Type B pancreatic cell (in vitro differentiated cells): ENCODE measurements at regions not wholly inside any gene's neighbourhood (a gene's known extent, or its start where the extent isn't known, plus 50 kb on each side); places are given as distances from the start of the nearest gene placed in this dataset.
"Not testable (repeated sequence)": the region's sequence is repeated elsewhere in the genome, so short reads cannot be mapped to it uniquely, and the experiment has no call there.

Experiments
- DNase-seq: peaks from one replicate; pipeline ENCODE4 v3.0.0; 2021; ENCODE audit warnings: mixed read lengths; ENCODE audit not compliant: unreplicated experiment; ENCODE audit errors: extremely low spot score
- H3K27ac Mint-ChIP-seq: 2 replicates; pipeline ENCODE4 v1.8.0; 2021; ENCODE audit warnings: mild to moderate bottlenecking, mixed read lengths
- H3K27me3 Mint-ChIP-seq: 2 replicates; pipeline ENCODE4 v1.8.0; 2021; ENCODE audit warnings: mixed read lengths
- H3K36me3 Mint-ChIP-seq: 2 replicates; pipeline ENCODE4 v1.8.0; 2021; ENCODE audit warnings: mixed read lengths
- H3K4me1 Mint-ChIP-seq: one replicate; pipeline ENCODE4 v1.8.0; 2021; ENCODE audit warnings: mixed read lengths; ENCODE audit not compliant: unreplicated experiment
- H3K4me3 Mint-ChIP-seq: 2 replicates; pipeline ENCODE4 v1.8.0; 2021; ENCODE audit warnings: mild to moderate bottlenecking, mixed read lengths
- H3K9me3 Mint-ChIP-seq: 2 replicates; pipeline ENCODE4 v1.8.0; 2021; ENCODE audit warnings: mixed read lengths

GRCh38 chr5:176041248-176041994, 73.3 kb upstream of the THOC3 start:
- not testable (repeated sequence) for H3K9me3 Mint-ChIP-seq, H3K4me1 Mint-ChIP-seq, H3K36me3 Mint-ChIP-seq, H3K4me3 Mint-ChIP-seq, H3K27ac Mint-ChIP-seq, DNase-seq
- H3K27me3 Mint-ChIP-seq: peaks cover 12% of the 10 kb centered on the region

GRCh38 chr5:176042020-176042658, 74.0 kb upstream of the THOC3 start:
- H3K4me3 Mint-ChIP-seq, H3K9me3 Mint-ChIP-seq, H3K36me3 Mint-ChIP-seq, H3K27ac Mint-ChIP-seq, DNase-seq, H3K4me1 Mint-ChIP-seq: not testable (repeated sequence)
- peaks cover 12% of the 10 kb centered on the region for H3K27me3 Mint-ChIP-seq

DNA sequence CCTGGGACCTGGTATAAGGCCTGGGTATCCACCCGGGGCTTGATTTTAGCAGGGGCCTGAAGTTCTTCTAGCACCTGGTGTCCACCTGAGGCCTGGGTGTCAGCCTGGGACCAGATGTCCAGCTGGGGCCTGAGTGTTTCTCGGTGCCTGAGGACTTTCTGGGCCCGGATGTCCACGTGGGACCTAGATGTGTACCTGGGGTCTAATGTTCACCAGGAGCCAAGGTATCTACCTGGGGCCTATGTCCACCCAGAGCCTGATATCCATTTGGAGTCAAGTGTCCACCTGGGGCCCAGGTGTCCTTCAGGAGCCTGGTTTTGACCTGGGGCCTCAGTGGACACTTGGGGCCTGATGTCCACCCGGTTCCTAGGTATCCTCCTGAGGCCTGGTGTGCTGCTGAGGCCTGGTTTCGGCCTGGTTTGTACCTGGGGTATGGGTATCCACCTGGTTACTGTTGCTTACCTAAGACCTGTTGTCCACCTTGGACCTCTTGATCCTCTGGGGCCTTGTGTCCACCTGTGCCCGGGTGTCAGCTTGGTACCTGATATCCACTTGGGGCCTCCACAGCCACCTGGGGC, 75.2 kb upstream of the THOC3 start:
- not testable (repeated sequence) for H3K9me3 Mint-ChIP-seq, DNase-seq, H3K36me3 Mint-ChIP-seq, H3K4me3 Mint-ChIP-seq, H3K4me1 Mint-ChIP-seq, H3K27me3 Mint-ChIP-seq, H3K27ac Mint-ChIP-seq

DNA sequence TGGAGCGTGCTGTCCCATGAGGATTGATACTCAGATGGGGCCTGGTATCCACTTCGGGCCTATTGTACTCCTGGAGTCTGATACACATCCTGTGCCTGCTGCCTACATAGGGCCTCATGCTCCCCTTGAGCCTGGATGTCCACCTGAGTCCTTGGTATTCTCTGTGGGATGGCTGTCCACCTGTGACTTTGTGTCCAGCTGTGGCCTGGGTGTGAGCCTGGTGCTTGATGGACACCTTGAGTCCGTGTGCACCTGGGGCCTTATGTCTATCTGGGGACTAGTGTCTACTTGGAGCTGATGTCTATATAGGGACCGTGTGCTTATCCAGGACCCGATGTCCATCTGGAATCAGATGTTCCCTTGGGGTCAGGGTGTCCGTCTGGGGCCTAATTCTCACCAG, 75.9 kb upstream of the THOC3 start:
- not testable (repeated sequence) for H3K4me1 Mint-ChIP-seq, H3K36me3 Mint-ChIP-seq, DNase-seq, H3K9me3 Mint-ChIP-seq, H3K4me3 Mint-ChIP-seq, H3K27me3 Mint-ChIP-seq, H3K27ac Mint-ChIP-seq

DNA sequence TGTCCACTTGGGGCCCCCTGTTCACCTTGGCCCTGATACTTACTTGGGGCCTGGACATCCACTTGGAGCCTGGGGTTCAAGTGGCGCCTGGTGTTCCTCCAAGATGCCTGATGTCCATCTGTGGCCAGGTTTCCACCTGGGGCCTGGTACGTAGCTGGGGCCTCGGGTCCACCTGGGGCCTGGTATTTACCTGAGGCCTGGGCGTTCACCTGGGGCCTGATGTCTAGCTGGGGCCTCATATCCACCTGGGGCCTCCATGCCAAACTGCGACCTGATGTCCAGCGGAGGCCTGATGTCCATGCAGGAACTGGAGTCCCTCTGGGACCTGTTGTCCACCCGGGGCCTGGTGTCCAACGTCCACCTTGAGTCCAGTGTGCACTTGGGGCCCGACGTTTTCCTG, 76.3 kb upstream of the THOC3 start:
- H3K4me1 Mint-ChIP-seq, H3K27me3 Mint-ChIP-seq, DNase-seq, H3K27ac Mint-ChIP-seq, H3K36me3 Mint-ChIP-seq, H3K9me3 Mint-ChIP-seq, H3K4me3 Mint-ChIP-seq: not testable (repeated sequence)

- not testable (repeated sequence) for H3K9me3 Mint-ChIP-seq, H3K4me3 Mint-ChIP-seq, H3K27me3 Mint-ChIP-seq, H3K36me3 Mint-ChIP-seq, DNase-seq, H3K27ac Mint-ChIP-seq, H3K4me1 Mint-ChIP-seq
Measured at GRCh38 chr5:176045442-176045841, 77.3 kb upstream of the THOC3 start.

DNA sequence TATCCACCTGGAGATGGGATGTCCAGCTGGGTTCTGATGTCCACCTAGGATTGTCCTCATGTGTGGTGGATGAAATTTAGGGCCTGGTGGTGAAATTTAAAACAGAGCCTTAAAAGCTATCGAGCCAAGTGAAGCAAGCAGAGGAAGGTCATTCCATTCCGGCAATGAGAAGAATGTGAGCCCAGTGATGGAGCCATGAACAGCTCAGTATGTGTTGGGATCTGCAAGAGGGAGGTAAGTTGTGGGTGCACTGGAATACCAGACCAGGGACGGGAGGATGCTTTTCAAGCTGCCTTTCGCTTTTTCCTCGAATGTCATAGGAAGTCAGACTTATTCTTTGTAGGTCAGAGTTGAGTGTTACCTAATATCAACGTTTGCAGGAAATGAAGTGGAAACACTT, 80.6 kb upstream of the THOC3 start:
- H3K9me3 Mint-ChIP-seq, H3K36me3 Mint-ChIP-seq, H3K27me3 Mint-ChIP-seq: not testable (repeated sequence)

DNA sequence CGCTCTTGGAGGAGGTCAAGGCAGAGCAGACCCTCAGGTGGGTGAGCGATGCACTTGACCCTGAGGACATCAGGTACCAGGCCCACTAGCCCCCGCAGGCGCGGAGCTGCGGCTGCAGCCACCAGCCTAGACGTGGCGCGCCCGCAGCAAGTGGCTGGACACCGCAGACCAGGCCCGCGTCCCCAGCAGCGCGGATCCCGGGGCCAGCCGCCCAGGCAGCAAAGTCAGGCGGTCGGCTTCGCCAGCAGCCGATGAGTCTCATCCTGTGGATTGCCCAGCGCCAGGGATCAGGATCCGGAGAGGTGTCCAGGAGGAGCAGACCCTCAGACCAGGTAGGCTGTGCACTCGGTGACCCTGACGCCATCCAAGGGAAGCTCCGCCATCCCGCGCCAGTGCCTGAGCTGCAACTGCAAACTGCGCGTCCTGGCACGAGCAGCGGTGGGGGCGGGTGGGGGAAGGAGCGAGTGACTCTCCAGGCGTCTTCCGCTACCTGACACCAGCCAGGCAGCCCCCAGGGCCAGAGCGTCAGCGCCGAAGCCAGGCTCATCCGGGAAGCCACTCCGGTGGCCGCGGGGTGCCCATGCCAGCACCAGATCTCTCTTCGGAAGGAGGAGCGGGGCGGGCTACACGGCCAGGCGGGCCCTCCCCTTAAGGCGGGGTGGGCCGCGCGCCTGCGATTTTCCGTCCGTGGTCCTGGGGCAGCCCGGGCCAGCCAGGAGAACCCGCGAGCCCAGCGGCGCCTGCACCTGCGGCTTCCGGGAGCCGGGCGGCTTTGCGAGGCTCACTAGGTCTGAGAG, 92.6 kb upstream of the THOC3 start:
- H3K27ac Mint-ChIP-seq, H3K4me1 Mint-ChIP-seq, DNase-seq, H3K27me3 Mint-ChIP-seq, H3K4me3 Mint-ChIP-seq, H3K36me3 Mint-ChIP-seq, H3K9me3 Mint-ChIP-seq: not testable (repeated sequence)

More for the DNA sequence above, 80.6 kb upstream of the THOC3 start:
- not testable (repeated sequence) for H3K4me3 Mint-ChIP-seq, DNase-seq, H3K4me1 Mint-ChIP-seq, H3K27ac Mint-ChIP-seq

DNA sequence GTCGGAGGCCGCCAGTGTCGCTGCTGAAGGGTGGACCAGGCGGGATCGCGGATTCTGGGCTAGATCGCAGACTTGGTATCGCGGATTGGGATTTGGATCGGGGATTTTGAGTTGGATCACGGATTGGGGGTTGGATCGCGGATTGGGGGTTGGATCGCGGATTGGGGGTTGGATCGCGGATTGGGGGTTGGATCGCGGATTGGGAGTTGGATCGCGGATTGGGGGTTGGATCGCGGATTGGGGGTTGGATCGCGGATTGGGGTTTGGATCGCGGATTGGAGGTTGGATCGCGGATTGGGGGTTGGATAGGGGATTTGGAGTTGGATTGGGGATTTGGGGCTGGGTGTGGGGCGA, 93.1 kb upstream of the THOC3 start:
- H3K4me1 Mint-ChIP-seq, H3K36me3 Mint-ChIP-seq, H3K27ac Mint-ChIP-seq, H3K27me3 Mint-ChIP-seq, H3K4me3 Mint-ChIP-seq, DNase-seq, H3K9me3 Mint-ChIP-seq: not testable (repeated sequence)

DNA sequence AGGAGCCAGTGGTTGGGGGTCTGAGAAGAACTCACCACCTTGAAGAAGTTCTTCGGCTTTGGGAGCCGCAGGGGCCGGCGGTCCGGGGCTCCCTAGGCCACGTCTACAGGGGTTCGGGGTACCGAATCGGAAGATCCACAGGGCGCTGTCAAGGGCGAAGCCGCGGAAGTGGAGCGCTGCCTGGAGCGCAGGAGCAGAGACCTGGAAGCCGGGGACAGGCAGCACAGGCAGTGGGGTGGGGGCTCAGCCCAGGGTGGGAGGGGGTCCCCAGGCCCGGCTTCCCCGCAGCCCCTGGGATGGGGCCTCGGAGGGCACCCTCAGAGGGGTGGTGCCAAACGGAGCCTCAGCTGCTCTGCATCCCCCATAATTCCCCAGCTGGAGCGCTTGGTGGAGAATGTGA, 93.5 kb upstream of the THOC3 start:
- not testable (repeated sequence) for H3K27me3 Mint-ChIP-seq, H3K9me3 Mint-ChIP-seq, H3K4me3 Mint-ChIP-seq, H3K36me3 Mint-ChIP-seq, H3K4me1 Mint-ChIP-seq, DNase-seq, H3K27ac Mint-ChIP-seq

- not testable (repeated sequence) for H3K4me3 Mint-ChIP-seq, H3K27me3 Mint-ChIP-seq, DNase-seq, H3K36me3 Mint-ChIP-seq, H3K9me3 Mint-ChIP-seq, H3K27ac Mint-ChIP-seq, H3K4me1 Mint-ChIP-seq
Measured at GRCh38 chr5:176066262-176066945, 98.3 kb upstream of the THOC3 start.

GRCh38 chr5:176067162-176067561, 99.0 kb upstream of the THOC3 start:
- H3K9me3 Mint-ChIP-seq, H3K36me3 Mint-ChIP-seq, H3K4me1 Mint-ChIP-seq, DNase-seq, H3K4me3 Mint-ChIP-seq, H3K27ac Mint-ChIP-seq, H3K27me3 Mint-ChIP-seq: not testable (repeated sequence)

GRCh38 chr5:176067948-176068347, 99.8 kb upstream of the THOC3 start:
- H3K4me3 Mint-ChIP-seq, H3K4me1 Mint-ChIP-seq, H3K27ac Mint-ChIP-seq, H3K36me3 Mint-ChIP-seq, DNase-seq, H3K27me3 Mint-ChIP-seq, H3K9me3 Mint-ChIP-seq: not testable (repeated sequence)
